HepG2 (cell line): ENCODE measurements at regions not wholly inside any gene's neighbourhood (a gene's known extent, or its start where the extent isn't known, plus 50 kb on each side); places are given as distances from the start of the nearest gene placed in this dataset.

Experiments used
- JUN ChIP-seq: sonication (generic); formaldehyde crosslinking; IDR thresholded peaks from 2 replicates; pipeline ENCODE4 v1.4.0; 2020; ENCODE audit warnings: mild to moderate bottlenecking, missing genetic modification reagents
- MTF1 ChIP-seq: sonication (generic); formaldehyde crosslinking; IDR thresholded peaks from 2 replicates; pipeline ENCODE4 v1.5.0; 2020; ENCODE audit warnings: missing genetic modification reagents
- MXI1 ChIP-seq: IDR thresholded peaks from 3 replicates; pipeline ENCODE4 v1.6.1; 2012; ENCODE audit warnings: low read depth, low read length, inconsistent platforms, borderline replicate concordance
- SNRNP70 ChIP-seq: fragments of 200-400 bp; formaldehyde crosslinking; IDR thresholded peaks from 2 replicates; pipeline ENCODE4 v1.6.1; 2017; ENCODE audit warnings: mild to moderate bottlenecking, low read depth, low read length, moderate library complexity
- ZGPAT ChIP-seq: IDR thresholded peaks from 2 replicates; pipeline ENCODE4 v1.6.1; 2016; ENCODE audit warnings: mild to moderate bottlenecking

GRCh38 chr18:24548583-24548982 is 88.1 kb downstream of the HRH4 start:
- TF ChIP-seq MTF1 (CRISPR knock-in tag) (no peak), ZGPAT (CRISPR knock-in tag) (no peak), JUN (CRISPR knock-in tag) (no peak), SNRNP70 (no peak), MXI1 (no peak)
